ENCODE measurements at regions not wholly inside any gene's neighbourhood (a gene's known extent, or its start where the extent isn't known, plus 50 kb on each side); places are given as distances from the start of the nearest gene placed in this dataset.

DNA sequence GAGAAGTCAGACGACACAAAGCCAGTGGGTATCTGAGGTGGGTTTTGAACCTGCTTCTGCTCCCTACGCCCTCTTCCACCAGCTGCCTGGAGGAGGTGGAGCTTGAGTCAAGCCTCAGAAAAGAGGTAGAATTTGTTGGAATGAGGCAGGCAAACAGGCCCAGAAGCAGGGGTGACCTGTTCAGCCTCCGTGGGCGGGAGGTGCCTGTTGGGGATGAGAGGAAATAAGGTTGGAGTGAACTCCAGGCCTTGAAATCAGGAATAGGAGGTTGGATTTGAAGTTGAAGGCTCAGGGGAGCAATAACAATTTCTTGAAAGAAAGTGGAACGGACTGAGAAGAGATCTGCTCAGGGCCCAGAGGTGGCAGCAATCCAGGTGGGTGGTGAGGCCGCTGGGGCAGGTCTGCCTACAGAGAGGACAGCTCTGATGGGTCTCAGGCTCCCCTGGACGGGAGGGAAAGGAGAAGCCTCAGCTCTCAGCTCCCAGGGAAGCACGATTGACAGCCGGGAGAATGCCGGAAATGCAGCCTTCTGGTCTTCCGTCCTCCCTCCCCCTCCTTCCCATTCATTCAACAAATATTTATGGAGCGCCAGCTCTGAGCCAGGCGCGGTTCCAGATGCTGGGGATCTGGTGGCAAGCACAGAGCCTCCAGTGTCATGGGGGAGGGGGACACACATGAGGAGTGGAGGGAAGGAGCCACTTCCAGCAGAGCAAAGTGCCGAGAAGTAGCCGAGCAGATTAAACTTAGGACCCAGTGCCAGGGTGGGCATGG, 61.9 kb upstream of the CIBAR2 start (continued):
- TF ChIP-seq, protein P1, sequence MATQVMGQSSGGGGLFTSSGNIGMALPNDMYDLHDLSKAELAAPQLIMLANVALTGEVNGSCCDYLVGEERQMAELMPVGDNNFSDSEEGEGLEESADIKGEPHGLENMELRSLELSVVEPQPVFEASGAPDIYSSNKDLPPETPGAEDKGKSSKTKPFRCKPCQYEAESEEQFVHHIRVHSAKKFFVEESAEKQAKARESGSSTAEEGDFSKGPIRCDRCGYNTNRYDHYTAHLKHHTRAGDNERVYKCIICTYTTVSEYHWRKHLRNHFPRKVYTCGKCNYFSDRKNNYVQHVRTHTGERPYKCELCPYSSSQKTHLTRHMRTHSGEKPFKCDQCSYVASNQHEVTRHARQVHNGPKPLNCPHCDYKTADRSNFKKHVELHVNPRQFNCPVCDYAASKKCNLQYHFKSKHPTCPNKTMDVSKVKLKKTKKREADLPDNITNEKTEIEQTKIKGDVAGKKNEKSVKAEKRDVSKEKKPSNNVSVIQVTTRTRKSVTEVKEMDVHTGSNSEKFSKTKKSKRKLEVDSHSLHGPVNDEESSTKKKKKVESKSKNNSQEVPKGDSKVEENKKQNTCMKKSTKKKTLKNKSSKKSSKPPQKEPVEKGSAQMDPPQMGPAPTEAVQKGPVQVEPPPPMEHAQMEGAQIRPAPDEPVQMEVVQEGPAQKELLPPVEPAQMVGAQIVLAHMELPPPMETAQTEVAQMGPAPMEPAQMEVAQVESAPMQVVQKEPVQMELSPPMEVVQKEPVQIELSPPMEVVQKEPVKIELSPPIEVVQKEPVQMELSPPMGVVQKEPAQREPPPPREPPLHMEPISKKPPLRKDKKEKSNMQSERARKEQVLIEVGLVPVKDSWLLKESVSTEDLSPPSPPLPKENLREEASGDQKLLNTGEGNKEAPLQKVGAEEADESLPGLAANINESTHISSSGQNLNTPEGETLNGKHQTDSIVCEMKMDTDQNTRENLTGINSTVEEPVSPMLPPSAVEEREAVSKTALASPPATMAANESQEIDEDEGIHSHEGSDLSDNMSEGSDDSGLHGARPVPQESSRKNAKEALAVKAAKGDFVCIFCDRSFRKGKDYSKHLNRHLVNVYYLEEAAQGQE (IDR thresholded peaks at IDR 0.05; ENCODE audit: low read depth, low read length) = peak; percentile 68; the same call in 1 of the 2 replicates
- TF ChIP-seq, protein P2, sequence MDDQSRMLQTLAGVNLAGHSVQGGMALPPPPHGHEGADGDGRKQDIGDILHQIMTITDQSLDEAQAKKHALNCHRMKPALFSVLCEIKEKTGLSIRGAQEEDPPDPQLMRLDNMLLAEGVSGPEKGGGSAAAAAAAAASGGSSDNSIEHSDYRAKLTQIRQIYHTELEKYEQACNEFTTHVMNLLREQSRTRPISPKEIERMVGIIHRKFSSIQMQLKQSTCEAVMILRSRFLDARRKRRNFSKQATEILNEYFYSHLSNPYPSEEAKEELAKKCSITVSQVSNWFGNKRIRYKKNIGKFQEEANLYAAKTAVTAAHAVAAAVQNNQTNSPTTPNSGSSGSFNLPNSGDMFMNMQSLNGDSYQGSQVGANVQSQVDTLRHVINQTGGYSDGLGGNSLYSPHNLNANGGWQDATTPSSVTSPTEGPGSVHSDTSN (IDR thresholded peaks at IDR 0.05) = peak; percentile 92
- TF ChIP-seq MEF2A (IDR thresholded peaks at IDR 0.05; ENCODE audit: borderline replicate concordance, low read depth) (no peak), TCF12 (IDR thresholded peaks at IDR 0.05) (peak; percentile 88), USF1 (IDR thresholded peaks at IDR 0.05; ENCODE audit: borderline replicate concordance, low read depth) (no peak), EZH2phosphoT487 (IDR thresholded peaks at IDR 0.05; ENCODE audit: borderline replicate concordance, low read depth) (no peak), TAF1 (IDR thresholded peaks at IDR 0.05; ENCODE audit: borderline replicate concordance, low read depth, low read length) (peak; percentile 64; the same call in 1 of the 2 replicates), CHD2 (IDR thresholded peaks at IDR 0.05; ENCODE audit: low read length, partially characterized antibody) (peak; percentile 88), GATA2 (CRISPR knock-in tag; IDR thresholded peaks at IDR 0.05) (no peak), FOXM1 (IDR thresholded peaks at IDR 0.05; ENCODE audit: low read depth) (no peak), NRF1 (IDR thresholded peaks at IDR 0.05; ENCODE audit: low read depth, low read length) (no peak), MXI1 (IDR thresholded peaks at IDR 0.05; ENCODE audit: low read depth, low read length) (peak; percentile 70; the same call in 1 of the 2 replicates), RCOR1 (IDR thresholded peaks at IDR 0.05; ENCODE audit: low read length) (peak; percentile 85), CTCF (IDR thresholded peaks at IDR 0.05) (no peak), FOSL2 (IDR thresholded peaks at IDR 0.05; ENCODE audit: borderline replicate concordance, low read depth) (peak; percentile 79)
- TF ChIP-seq, protein P3, sequence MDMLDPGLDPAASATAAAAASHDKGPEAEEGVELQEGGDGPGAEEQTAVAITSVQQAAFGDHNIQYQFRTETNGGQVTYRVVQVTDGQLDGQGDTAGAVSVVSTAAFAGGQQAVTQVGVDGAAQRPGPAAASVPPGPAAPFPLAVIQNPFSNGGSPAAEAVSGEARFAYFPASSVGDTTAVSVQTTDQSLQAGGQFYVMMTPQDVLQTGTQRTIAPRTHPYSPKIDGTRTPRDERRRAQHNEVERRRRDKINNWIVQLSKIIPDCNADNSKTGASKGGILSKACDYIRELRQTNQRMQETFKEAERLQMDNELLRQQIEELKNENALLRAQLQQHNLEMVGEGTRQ (IDR thresholded peaks at IDR 0.05; ENCODE audit: borderline replicate concordance, low read depth, low read length) = no peak
- TF ChIP-seq, protein P4, sequence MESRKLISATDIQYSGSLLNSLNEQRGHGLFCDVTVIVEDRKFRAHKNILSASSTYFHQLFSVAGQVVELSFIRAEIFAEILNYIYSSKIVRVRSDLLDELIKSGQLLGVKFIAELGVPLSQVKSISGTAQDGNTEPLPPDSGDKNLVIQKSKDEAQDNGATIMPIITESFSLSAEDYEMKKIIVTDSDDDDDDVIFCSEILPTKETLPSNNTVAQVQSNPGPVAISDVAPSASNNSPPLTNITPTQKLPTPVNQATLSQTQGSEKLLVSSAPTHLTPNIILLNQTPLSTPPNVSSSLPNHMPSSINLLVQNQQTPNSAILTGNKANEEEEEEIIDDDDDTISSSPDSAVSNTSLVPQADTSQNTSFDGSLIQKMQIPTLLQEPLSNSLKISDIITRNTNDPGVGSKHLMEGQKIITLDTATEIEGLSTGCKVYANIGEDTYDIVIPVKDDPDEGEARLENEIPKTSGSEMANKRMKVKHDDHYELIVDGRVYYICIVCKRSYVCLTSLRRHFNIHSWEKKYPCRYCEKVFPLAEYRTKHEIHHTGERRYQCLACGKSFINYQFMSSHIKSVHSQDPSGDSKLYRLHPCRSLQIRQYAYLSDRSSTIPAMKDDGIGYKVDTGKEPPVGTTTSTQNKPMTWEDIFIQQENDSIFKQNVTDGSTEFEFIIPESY (IDR thresholded peaks at IDR 0.05; ENCODE audit: borderline replicate concordance, low read depth) = no peak
